ENCODE measurements at regions not wholly inside any gene's neighbourhood (a gene's known extent, or its start where the extent isn't known, plus 50 kb on each side); places are given as distances from the start of the nearest gene placed in this dataset.
"Not testable (repeated sequence)": the region's sequence is repeated elsewhere in the genome, so short reads cannot be mapped to it uniquely, and the experiment has no call there.

DNA sequence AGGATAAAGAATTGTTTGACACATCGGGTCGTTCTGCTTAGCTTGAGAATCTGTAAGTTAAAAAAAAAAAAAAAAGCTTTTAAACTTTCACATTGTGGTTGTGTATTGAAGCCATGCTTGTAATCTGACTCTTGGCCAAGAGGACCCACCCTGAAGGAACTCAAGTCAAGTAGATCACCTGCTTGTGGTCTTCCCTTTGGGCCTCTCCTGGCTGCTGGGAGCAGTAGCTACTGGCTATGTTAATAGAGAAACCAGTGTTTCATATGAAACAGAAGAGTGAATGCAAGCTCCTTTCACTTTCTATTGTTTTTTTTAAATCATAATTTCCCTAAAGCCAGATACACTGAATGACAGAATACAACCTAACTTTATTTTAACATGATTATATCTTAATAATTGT, 402.4 kb upstream of the NDST4 start:
- no peak overlapping the region for H3K4me3 Mint-ChIP-seq
- no peaks in the 10 kb centered on the region for H3K4me1 Mint-ChIP-seq
- no peaks in the 10 kb centered on the region for H3K36me3 Mint-ChIP-seq (ENCODE audit: low read depth)
- no peak overlapping the region for H3K27ac Mint-ChIP-seq
- H3K27me3 Mint-ChIP-seq (ENCODE audit: low read depth): no peaks in the 10 kb centered on the region
- TF ChIP-seq, protein P1, sequence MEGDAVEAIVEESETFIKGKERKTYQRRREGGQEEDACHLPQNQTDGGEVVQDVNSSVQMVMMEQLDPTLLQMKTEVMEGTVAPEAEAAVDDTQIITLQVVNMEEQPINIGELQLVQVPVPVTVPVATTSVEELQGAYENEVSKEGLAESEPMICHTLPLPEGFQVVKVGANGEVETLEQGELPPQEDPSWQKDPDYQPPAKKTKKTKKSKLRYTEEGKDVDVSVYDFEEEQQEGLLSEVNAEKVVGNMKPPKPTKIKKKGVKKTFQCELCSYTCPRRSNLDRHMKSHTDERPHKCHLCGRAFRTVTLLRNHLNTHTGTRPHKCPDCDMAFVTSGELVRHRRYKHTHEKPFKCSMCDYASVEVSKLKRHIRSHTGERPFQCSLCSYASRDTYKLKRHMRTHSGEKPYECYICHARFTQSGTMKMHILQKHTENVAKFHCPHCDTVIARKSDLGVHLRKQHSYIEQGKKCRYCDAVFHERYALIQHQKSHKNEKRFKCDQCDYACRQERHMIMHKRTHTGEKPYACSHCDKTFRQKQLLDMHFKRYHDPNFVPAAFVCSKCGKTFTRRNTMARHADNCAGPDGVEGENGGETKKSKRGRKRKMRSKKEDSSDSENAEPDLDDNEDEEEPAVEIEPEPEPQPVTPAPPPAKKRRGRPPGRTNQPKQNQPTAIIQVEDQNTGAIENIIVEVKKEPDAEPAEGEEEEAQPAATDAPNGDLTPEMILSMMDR (IDR thresholded peaks at IDR 0.05; ENCODE audit: unreplicated experiment in 3 of 3): no peak
- H3K9me3 Mint-ChIP-seq: peaks cover 2% of the 10 kb centered on the region

DNA sequence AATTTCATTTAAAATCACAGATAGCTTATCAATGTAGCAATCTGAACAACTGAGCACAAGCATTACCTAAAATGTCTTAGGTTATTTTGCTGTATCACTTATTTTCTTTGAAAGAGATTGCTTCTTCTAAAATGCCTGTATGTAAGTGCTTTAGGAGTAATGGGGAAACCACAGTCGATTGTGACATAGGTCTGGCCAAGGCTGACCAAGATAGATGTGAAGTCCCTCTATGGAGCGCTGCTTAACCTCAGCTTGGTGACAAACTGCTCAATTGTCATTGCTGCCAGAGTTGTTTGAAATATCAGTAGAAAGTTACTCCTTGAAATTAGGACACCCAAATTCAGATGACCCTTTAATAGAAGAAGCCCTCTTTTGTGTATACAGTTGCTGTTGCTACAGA, 401.9 kb upstream of the NDST4 start:
- Mint-ChIP-seq H3K9me3 (no peaks in the 10 kb centered on the region), H3K36me3 (ENCODE audit: low read depth) (no peaks in the 10 kb centered on the region), H3K27ac (no peak overlapping the region), H3K4me3 (no peak overlapping the region), H3K27me3 (ENCODE audit: low read depth) (no peaks in the 10 kb centered on the region), H3K4me1 (no peaks in the 10 kb centered on the region)
- TF ChIP-seq, protein P1 (IDR thresholded peaks at IDR 0.05; ENCODE audit: unreplicated experiment in 3 of 3): no peak

DNA sequence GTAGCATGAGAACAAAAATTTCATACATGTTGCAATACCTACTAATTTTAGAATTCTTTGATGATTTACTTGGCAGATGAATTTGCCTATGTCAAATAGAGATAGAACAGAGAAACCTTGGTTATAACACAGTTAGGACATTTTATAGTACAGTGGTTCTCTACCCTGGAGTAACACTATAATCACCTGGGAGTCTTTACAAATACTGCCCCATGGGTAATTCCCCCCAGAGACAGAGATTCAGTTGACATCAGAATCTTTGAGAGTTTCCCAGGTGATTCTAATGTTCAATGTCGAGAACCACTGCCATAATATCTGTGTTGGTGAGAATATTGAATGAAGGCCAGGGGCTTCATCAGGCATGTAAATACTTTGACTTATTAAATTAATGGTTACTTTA, 401.3 kb upstream of the NDST4 start:
- no peaks in the 10 kb centered on the region for H3K9me3 Mint-ChIP-seq
- no peaks in the 10 kb centered on the region for H3K27me3 Mint-ChIP-seq (ENCODE audit: low read depth)
- TF ChIP-seq, protein P1 (IDR thresholded peaks at IDR 0.05; ENCODE audit: unreplicated experiment in 3 of 3): no peak
- no peak overlapping the region for H3K27ac Mint-ChIP-seq
- no peaks in the 10 kb centered on the region for H3K4me1 Mint-ChIP-seq
- H3K36me3 Mint-ChIP-seq (ENCODE audit: low read depth): no peaks in the 10 kb centered on the region
- H3K4me3 Mint-ChIP-seq: no peak overlapping the region

DNA sequence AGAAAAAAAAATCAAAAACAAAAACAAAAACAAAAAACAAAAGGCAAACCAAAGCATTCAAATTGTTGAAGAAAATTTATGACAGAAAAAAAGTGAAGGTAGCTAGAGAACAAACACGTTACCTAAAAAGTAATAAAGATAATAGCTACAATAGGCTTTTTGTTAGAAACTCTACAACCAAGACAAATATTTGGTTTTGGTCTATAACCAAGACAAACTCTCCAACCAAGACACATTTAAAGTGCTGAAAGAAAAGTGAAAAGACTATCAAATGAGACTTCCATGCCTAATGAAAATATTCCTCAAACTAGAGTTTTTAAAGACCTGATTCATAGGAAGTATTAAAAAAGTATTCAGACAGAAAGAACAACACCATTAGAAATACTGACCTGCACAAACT, 391.9 kb upstream of the NDST4 start:
- peaks cover 15% of the 10 kb centered on the region for H3K4me1 Mint-ChIP-seq
- H3K27ac Mint-ChIP-seq: no peak overlapping the region
- no peaks in the 10 kb centered on the region for H3K36me3 Mint-ChIP-seq (ENCODE audit: low read depth)
- no peaks in the 10 kb centered on the region for H3K9me3 Mint-ChIP-seq
- no peak overlapping the region for H3K4me3 Mint-ChIP-seq
- TF ChIP-seq, protein P1 (IDR thresholded peaks at IDR 0.05; ENCODE audit: unreplicated experiment in 3 of 3): no peak
- no peaks in the 10 kb centered on the region for H3K27me3 Mint-ChIP-seq (ENCODE audit: low read depth)

DNA sequence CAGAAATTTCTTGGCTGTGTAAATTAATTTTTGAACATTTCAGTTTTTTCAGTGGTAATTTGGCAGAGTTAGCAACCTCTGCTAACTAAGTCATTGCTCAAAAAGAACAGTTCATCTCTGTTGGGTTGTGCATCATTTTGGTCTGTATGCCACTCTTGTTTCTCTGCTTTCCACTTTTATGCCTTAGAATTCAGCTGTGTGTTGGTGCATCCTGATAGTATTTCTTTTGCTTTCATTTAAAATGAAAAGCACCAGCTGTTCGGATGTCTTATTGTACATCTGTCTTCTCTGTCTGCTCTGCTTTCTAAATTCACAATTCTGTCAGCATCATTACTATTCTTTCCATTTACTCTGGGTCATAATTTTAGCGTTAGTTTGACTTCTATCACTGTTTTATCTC, 388.2 kb upstream of the NDST4 start:
- Mint-ChIP-seq H3K9me3 (no peaks in the 10 kb centered on the region), H3K4me1 (peaks cover 15% of the 10 kb centered on the region), H3K36me3 (ENCODE audit: low read depth) (no peaks in the 10 kb centered on the region), H3K4me3 (no peak overlapping the region), H3K27ac (peak overlapping the region in 2 of 3 experiments; percentile 29 to 30), H3K27me3 (ENCODE audit: low read depth) (no peaks in the 10 kb centered on the region)
- TF ChIP-seq, protein P1 (IDR thresholded peaks at IDR 0.05; ENCODE audit: unreplicated experiment in 3 of 3): no peak

DNA sequence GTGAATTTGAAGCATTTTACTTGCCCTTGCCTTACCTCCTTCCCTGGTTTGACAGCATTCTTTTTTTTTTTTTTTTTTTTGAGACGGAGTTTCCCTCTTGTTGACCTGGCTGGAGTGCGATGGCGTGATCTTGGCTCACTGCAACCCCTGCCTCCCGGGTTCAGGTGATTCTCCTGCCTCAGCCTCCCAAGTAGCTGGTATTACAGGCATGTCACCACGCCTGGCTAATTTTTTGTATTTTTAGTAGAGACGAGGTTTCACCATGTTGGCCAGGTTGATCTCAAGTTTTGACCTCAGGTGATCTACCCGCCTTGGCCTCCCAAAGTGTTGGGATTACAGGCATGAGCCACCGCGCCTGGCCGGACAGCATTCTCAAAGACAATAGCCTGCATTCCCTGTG, 380.4 kb upstream of the NDST4 start:
- not testable (repeated sequence) for H3K9me3 Mint-ChIP-seq; H3K27me3 Mint-ChIP-seq (ENCODE audit: low read depth); H3K4me3 Mint-ChIP-seq; H3K36me3 Mint-ChIP-seq (ENCODE audit: low read depth); H3K4me1 Mint-ChIP-seq; H3K27ac Mint-ChIP-seq

All from nephron (organoid).